MM.1S (cell line): ENCODE measurements at regions not wholly inside any gene's neighbourhood (a gene's known extent, or its start where the extent isn't known, plus 50 kb on each side); places are given as distances from the start of the nearest gene placed in this dataset.

Experiments
- DNase-seq: peaks from one replicate; pipeline ENCODE4 v3.0.0-alpha.2; 2015
- H2AFZ ChIP-seq: fragments of 300-600 bp; sonication (generic); 2 replicates; pipeline ENCODE4 v1.6.0; 2016; ENCODE audit warnings: antibody characterized with exemption, low read length
- H3F3A ChIP-seq: fragments of 300-600 bp; sonication (generic); 2 replicates; pipeline ENCODE4 v1.6.1; 2016; ENCODE audit warnings: mild to moderate bottlenecking, antibody characterized with exemption, low read length, moderate library complexity, mixed read lengths; ENCODE audit not compliant: insufficient read depth
- H3K27ac ChIP-seq: fragments of 300-600 bp; sonication (generic); 2 replicates; pipeline ENCODE4 v1.5.1; 2016; ENCODE audit warnings: mild to moderate bottlenecking, low read length
- H3K27me3 ChIP-seq: fragments of 300-600 bp; sonication (generic); replicated peaks from 2 replicates; pipeline ENCODE4 v1.6.0; 2016; ENCODE audit warnings: low read length; ENCODE audit not compliant: insufficient read depth
- H3K36me3 ChIP-seq: fragments of 300-600 bp; sonication (generic); replicated peaks from 2 replicates; pipeline ENCODE4 v1.6.1; 2016; ENCODE audit warnings: mild to moderate bottlenecking, low read length, mixed read lengths; ENCODE audit not compliant: insufficient read depth
- H3K4me1 ChIP-seq: fragments of 300-600 bp; sonication (generic); 2 replicates; pipeline ENCODE4 v1.6.1; 2016; ENCODE audit warnings: low read length, mixed read lengths
- H3K4me2 ChIP-seq: fragments of 300-600 bp; sonication (generic); 2 replicates; pipeline ENCODE4 v1.6.0; 2016; ENCODE audit warnings: low read depth, low read length
- H3K4me3 ChIP-seq: fragments of 300-600 bp; sonication (generic); 2 replicates; pipeline ENCODE4 v1.5.1; 2016; ENCODE audit warnings: low read length, mixed read lengths
- H3K79me2 ChIP-seq: fragments of 300-600 bp; sonication (generic); 2 replicates; pipeline ENCODE4 v1.6.1; 2016; ENCODE audit warnings: mixed run types, low read length, mixed read lengths
- H3K9ac ChIP-seq: fragments of 300-600 bp; sonication (generic); 2 replicates; pipeline ENCODE4 v1.6.1; 2016; ENCODE audit warnings: low read length, mixed read lengths
- H3K9me2 ChIP-seq: fragments of 300-600 bp; sonication (generic); replicated peaks from 2 replicates; pipeline ENCODE4 v1.6.1; 2016; ENCODE audit warnings: mild to moderate bottlenecking, low read length, mixed read lengths; ENCODE audit not compliant: insufficient read depth
- H3K9me3 ChIP-seq: fragments of 300-600 bp; sonication (generic); replicated peaks from 2 replicates; pipeline ENCODE4 v1.6.1; 2016; ENCODE audit warnings: mild to moderate bottlenecking, low read length, mixed read lengths; ENCODE audit not compliant: insufficient read depth
- H4K20me1 ChIP-seq: fragments of 300-600 bp; sonication (generic); 2 replicates; pipeline ENCODE4 v1.6.1; 2016; ENCODE audit warnings: mild to moderate bottlenecking, low read length, moderate library complexity, mixed read lengths; ENCODE audit not compliant: insufficient read depth
- EZH2 ChIP-seq: fragments of 300-600 bp; sonication (generic); optimal IDR thresholded peaks from 2 replicates; pipeline ENCODE3; 2017; ENCODE audit warnings: low read depth, mild to moderate bottlenecking, antibody characterized with exemption, low read length, mixed read lengths
- EZH2phosphoT487 ChIP-seq: fragments of 300-600 bp; sonication (generic); IDR thresholded peaks from 2 replicates; pipeline ENCODE4 v1.6.1; 2018; ENCODE audit warnings: antibody characterized with exemption, low read length
- TF ChIP-seq, protein P1 (sequence below): fragments of 300-600 bp; sonication (generic); IDR thresholded peaks from 2 replicates; pipeline ENCODE4 v1.5.1; 2016; ENCODE audit warnings: antibody characterized with exemption, low read length, mixed read lengths

DNA sequence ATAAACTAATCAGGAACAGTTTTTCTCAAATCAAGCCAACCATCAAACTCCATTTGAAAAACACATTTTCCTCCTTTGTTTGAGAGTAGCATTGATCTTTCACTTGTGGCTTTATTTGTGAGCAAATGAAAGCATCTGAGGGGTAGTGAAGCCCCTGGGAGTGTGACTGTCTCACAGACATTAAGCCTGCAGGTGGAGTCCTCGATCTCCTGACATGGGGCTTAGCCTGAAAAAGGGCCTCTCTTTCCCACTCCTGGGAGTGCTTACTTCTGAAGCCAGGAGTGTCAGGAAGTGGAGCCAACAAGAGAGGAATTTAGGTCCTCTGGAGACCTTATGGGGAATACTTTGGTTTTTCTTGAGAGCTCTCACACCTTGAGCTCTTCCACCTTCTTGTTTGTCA, 158.2 kb upstream of the SFRP2 start:
- no peak for TF ChIP-seq EZH2
- TF ChIP-seq, protein P1, sequence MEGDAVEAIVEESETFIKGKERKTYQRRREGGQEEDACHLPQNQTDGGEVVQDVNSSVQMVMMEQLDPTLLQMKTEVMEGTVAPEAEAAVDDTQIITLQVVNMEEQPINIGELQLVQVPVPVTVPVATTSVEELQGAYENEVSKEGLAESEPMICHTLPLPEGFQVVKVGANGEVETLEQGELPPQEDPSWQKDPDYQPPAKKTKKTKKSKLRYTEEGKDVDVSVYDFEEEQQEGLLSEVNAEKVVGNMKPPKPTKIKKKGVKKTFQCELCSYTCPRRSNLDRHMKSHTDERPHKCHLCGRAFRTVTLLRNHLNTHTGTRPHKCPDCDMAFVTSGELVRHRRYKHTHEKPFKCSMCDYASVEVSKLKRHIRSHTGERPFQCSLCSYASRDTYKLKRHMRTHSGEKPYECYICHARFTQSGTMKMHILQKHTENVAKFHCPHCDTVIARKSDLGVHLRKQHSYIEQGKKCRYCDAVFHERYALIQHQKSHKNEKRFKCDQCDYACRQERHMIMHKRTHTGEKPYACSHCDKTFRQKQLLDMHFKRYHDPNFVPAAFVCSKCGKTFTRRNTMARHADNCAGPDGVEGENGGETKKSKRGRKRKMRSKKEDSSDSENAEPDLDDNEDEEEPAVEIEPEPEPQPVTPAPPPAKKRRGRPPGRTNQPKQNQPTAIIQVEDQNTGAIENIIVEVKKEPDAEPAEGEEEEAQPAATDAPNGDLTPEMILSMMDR = no peak
- no peak for TF ChIP-seq EZH2phosphoT487
- Histone ChIP-seq H3F3A (peaks cover 20% of the 10 kb centered on the region), H3K36me3 (no peaks in the 10 kb centered on the region), H2AFZ (no peak overlapping the region), H3K27me3 (no peaks in the 10 kb centered on the region), H3K9ac (no peak overlapping the region), H3K79me2 (no peaks in the 10 kb centered on the region), H3K9me3 (no peaks in the 10 kb centered on the region), H4K20me1 (no peaks in the 10 kb centered on the region), H3K9me2 (no peaks in the 10 kb centered on the region), H3K4me2 (no peak overlapping the region), H3K4me1 (peaks cover 42% of the 10 kb centered on the region), H3K4me3 (no peak overlapping the region), H3K27ac (no peak overlapping the region)
- DNase-seq = no peak

DNA sequence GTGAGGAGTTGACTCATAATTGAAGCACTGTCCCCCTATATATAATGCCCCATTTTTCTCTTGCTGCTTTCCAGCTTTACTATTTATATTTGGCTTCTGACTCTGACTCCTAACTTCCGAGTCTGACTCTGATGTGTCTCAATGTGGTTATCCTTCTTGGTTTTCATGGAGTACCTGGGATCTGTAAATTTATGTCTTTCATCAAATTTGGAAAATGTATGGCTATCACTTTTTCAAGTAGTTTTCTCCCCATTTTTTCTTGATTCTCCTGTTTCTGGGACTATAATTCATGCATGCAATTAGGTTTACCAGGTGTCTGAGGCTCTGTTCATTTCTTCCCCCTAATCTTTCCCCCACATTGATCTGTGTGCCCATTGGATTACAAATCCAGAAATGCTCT, 156.8 kb upstream of the SFRP2 start:
- no peak for TF ChIP-seq EZH2phosphoT487
- TF ChIP-seq, protein P1 = no peak
- TF ChIP-seq EZH2 = no peak
- H3K9me2 ChIP-seq = no peaks in the 10 kb centered on the region
- H3F3A ChIP-seq = peaks cover 17% of the 10 kb centered on the region
- DNase-seq = no peak
- H3K27ac ChIP-seq = no peak overlapping the region
- no peaks in the 10 kb centered on the region for H4K20me1 ChIP-seq
- H2AFZ ChIP-seq = no peak overlapping the region
- no peak overlapping the region for H3K4me2 ChIP-seq
- H3K27me3 ChIP-seq = no peaks in the 10 kb centered on the region
- no peak overlapping the region for H3K9ac ChIP-seq
- H3K9me3 ChIP-seq = no peaks in the 10 kb centered on the region
- no peak overlapping the region for H3K4me3 ChIP-seq
- H3K4me1 ChIP-seq = peaks cover 38% of the 10 kb centered on the region
- no peaks in the 10 kb centered on the region for H3K36me3 ChIP-seq
- H3K79me2 ChIP-seq = no peaks in the 10 kb centered on the region

DNA sequence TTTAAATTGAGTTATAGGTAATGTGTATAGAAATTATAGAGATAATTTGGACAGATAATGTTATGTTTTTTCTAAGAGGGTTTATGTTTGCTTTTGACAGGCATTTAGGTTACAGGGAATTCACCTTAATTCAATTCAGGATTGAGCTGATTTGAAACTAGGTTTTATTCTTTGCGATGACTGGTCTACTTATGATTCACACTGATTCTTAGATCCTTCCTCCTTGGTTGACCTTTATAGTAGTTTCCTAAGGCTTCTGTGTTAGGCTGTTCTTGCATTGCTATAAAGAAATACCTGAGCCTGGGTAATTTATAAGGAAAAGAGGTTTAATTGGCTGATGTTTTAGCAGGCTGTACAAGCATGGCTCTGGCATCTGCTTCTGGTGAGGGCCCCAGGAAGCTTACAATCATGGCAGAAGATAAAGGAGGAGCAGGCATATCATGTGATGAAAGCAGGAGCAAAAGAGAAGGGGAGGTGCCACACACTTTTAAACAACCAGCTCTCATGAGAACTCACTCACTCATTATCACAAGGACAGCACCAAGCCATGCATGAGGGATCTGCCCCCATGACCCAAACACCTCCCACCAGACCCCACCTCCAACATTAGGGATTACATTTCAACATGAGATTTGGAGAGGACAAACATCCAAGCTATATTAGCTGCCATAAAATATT, 155.0 kb upstream of the SFRP2 start:
- peaks cover 20% of the 10 kb centered on the region for H3K4me1 ChIP-seq
- DNase-seq = no peak
- TF ChIP-seq, protein P1 = no peak
- no peak for TF ChIP-seq EZH2
- TF ChIP-seq EZH2phosphoT487 = no peak
- H3K9me2 ChIP-seq = no peaks in the 10 kb centered on the region
- no peaks in the 10 kb centered on the region for H3K9me3 ChIP-seq
- no peak overlapping the region for H3K27ac ChIP-seq
- no peak overlapping the region for H3K9ac ChIP-seq
- H3K36me3 ChIP-seq = no peaks in the 10 kb centered on the region
- peaks cover 5% of the 10 kb centered on the region for H3F3A ChIP-seq
- H4K20me1 ChIP-seq = no peaks in the 10 kb centered on the region
- H3K79me2 ChIP-seq = no peaks in the 10 kb centered on the region
- H3K27me3 ChIP-seq = no peaks in the 10 kb centered on the region
- no peak overlapping the region for H2AFZ ChIP-seq
- no peak overlapping the region for H3K4me2 ChIP-seq
- H3K4me3 ChIP-seq = no peak overlapping the region
